HG03159 (cell line): ENCODE measurements at regions not wholly inside any gene's neighbourhood (a gene's known extent, or its start where the extent isn't known, plus 50 kb on each side); places are given as distances from the start of the nearest gene placed in this dataset.
"Not testable (repeated sequence)": the region's sequence is repeated elsewhere in the genome, so short reads cannot be mapped to it uniquely, and the experiment has no call there.

ENCODE experiments used
- ATAC-seq: cut with Tn5 transposase; IDR thresholded peaks from one replicate; pipeline ENCODE4 v1.9.1; 2021; ENCODE audit warnings: mild to moderate bottlenecking, moderate library complexity; ENCODE audit not compliant: unreplicated experiment

DNA sequence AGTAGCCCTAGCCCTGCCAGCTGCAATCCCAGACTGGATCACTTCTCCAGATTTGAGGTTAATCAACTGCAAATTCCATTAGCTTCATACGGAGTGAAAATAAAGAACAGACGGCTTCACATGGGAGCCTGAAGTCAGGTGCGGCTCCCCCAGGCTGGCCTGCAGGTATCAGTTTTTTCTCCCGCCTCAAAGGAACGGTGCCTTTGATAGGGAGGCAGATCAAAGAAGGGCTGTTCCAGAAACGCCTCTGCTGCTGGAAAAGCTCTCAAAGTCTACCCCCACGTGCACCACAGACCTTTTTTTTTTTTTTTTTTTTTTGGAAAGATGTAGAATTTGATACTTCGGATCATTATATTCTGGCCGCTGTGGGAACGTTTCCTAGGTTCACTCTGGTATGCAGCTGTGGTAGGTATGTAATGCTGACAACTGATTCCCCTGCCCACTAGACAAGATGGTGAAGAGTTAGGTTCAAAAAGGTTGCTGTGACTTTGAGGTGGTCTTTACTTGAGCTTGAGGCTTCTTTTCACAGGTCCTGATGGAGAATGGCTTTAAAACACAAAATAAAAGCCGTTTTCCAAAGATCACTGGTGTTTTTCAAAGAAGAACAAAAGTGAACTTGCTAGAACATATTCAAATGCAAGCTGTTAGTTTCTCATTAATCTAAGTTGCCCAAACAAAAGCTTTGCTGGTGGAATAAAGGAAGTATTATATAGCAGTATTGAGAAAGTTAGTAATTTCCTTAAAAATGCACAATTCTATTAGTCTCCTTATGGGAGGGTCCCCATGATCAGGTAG, 189.0 kb upstream of the NFIA start:
- ATAC-seq, result no peak

GRCh38 chr1:60891765-60892164, 190.6 kb upstream of the NFIA start:
- ATAC-seq, result no peak

DNA sequence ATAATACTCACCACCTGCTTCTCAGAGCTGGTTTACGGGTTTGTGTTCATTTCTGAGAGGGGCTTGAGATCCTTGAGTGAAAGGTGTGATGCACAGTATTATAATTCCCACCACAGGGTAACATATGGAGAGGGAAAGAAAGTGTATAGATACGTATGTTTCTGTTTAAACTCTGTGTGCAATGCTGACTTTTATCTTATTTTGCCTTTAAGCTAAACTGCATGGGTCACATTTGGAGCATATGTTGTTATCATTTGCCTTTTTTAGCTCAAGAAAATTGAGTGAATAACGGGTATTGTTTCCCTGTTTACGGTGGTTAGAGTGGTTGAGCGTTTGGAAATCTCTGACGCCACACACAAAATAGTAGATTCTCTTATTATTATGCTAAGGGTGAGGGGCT, 191.1 kb upstream of the NFIA start:
- no peak for ATAC-seq

GRCh38 chr1:60890664-60891063, 191.7 kb upstream of the NFIA start:
- no peak for ATAC-seq

DNA sequence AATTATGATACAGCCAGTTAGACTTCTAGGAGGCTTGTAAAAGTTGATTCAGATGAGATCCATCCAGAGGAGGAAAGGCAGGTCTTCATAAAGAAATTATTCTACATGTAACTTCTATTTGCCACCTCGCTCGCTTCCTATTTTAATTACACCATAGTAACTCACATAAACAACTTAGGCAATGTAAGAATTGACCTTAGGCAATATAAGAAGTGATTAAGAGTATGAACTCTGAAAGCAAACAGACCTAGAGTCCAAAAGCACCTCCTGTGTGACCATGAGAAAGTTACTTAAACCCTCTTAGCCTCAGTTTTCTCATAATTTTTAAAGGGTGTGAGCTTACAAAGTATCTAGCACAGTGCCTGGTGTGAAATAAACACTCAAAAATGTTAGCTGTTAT, 192.7 kb upstream of the NFIA start:
- no peak for ATAC-seq

DNA sequence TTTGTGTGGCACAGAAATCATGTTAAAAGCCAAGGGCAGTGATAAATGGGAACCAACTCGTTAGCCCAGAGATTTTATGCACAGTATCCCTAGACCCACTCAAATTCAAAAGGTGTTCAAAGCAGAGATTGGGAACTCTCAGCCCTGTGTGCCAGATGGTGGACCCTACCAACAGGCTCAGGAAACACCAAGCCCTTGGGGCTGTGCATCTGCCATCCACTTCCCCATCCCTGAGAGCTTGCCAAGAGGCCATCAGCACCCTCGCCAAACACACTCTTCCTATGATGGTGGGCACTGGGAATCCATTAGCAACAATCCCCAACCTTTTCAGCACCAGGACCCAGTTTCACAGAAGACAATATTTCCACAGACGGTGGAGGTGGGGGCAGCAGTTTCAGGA, 194.2 kb upstream of the NFIA start:
- ATAC-seq, result no peak

GRCh38 chr1:60886793-60887331, 195.5 kb upstream of the NFIA start:
- ATAC-seq, result no peak

DNA sequence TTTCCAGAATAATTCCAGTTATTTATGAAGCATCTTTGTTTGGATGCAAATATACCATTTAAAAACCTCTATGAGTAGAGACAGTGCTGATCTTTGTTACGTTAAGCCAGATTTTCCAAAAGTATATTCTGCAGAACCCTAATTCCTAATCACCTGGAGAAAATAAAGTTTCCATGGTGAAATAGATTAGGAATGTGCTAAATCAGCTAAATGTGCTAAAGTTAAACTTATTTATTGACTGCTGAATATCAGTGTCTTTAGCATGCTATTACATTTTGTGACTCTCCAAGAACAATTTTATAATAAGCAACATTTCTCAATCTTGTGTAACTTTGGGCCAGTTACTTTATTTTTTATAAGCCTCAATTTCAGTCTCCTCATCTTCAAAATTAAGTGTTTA, 196.3 kb upstream of the NFIA start:
- no peak for ATAC-seq

DNA sequence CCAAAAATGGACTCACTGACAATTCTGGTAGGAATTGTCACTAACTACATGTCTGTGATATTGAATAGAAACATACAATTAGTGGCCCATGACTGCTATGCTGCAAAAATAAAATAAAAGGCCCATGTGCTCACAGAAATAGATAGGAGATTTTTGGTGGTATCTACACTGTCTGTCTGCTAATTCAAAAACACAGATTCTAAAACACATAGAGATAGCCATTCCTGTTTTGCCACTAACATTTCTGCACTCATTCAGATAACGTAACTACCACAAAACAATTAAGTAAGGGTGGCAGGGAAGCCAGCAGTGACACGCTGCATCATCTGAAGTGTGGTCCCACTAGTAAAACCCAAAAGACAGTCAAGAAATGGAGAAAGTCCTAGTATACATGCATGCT, 202.2 kb upstream of the NFIA start:
- ATAC-seq, result no peak

DNA sequence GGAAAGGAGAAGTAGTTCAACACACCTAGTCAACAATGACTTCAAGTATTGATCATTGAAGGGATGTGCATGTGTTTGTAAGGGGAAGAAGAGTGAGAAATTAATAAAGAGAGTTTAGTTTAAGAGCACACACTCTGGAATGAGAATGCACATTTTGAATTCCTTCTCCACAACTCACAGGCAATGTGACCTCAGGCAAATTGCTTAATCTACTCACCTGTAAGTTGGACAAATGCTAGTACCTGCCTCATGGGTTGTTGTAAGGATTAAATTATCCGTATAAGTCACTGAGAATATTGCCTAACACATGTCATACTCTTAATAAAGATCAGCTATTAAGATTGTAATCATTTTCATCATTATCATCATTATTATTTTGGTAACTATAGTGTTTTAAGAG, 204.0 kb upstream of the NFIA start:
- no peak for ATAC-seq

DNA sequence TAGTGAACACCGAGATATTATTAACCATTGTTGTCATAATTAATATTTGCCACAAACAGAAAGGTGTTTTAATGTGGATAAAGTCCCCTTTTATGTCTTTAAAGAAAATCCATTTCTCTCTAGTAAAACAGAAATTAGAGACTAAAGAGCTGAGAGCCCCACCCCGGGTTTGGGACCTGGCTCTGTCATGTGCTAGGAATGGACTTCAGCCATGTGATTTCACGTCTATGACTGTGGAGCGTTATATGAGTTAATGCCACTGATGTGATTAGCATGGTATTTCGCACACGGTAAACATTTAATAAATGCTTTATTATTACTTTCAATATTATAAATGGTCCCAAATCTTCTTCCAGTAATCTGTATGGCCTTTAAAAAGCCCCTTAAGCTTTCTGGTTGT, 205.0 kb upstream of the NFIA start:
- no peak for ATAC-seq

DNA sequence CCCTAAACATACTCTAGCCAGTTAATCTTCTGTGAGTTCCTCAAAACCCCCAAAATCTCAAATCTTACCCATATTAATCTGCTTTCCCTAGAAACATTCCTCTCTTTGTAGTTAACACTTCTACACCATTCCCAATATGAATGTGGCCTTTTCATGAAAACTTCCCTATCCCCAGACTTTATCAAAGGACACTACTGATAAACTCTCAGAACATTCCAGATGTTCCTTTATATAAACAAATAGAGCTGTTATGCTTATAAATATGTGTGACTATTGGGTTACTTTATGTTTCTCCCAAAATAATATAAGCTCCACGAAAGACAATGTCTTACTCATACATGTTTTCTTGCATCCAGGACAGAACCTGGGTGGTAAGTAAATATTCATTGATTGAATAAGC, 205.4 kb upstream of the NFIA start:
- no peak for ATAC-seq

- no peak for ATAC-seq
Observed at GRCh38 chr1:60875138-60875537, 207.2 kb upstream of the NFIA start.

GRCh38 chr1:60874718-60875117, 207.6 kb upstream of the NFIA start:
- no peak for ATAC-seq

DNA sequence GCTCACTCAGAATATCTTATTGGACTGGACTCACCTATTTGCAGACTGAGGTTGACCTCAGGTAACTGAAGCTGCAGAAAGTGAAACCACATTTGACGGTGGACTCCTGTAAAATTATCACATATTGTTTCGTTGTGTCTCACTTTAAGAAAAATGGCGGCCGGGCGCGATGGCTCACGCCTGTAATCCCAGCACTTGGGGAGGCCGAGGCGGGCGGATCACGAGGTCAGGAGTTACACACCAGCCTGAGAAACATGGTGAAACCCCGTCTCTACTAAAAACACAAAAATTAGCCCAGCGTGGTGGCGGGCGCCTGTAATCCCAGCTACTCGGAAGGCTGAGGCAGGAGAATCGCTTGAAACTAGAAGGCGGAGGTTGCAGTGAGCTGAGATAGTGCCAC, 209.0 kb upstream of the NFIA start:
- not testable (repeated sequence) for ATAC-seq

- no peak for ATAC-seq
Observed at GRCh38 chr1:60872426-60873054, 209.8 kb upstream of the NFIA start.

DNA sequence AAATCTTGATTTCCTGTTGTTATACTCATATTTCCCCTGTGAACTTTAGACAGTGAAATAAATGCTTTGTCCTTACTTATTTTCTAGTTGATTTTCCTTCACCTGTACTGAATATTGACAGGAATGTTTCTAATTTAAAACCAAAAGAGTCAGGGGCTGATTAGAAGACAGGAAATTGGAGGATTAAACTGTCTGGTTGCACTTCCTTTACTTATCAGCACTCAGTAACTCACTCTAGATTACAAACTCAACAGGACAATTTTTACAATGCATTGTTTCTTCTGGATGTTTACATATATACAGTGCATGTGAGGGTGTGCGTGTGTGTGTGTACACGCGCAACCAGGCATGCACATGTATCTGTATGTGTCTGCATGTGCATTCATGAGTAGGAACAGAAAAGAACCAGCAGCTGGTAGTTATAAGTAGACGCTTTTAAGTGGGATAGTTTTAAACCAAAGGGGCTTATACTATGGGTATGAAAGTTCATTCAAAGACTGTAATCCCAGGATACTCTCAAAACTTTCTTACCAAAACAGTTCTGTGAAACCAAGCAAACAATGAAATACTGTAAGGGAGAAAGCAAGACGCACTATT, 212.0 kb upstream of the NFIA start:
- ATAC-seq, result no peak

GRCh38 chr1:60868901-60869663, 213.3 kb upstream of the NFIA start:
- no peak for ATAC-seq

- no peak for ATAC-seq
Observed at GRCh38 chr1:60867782-60868181, 214.6 kb upstream of the NFIA start.

- ATAC-seq, result no peak
Observed at GRCh38 chr1:60866917-60867531, 215.3 kb upstream of the NFIA start.
